ENCODE measurements at regions not wholly inside any gene's neighbourhood (a gene's known extent, or its start where the extent isn't known, plus 50 kb on each side); places are given as distances from the start of the nearest gene placed in this dataset.
"Not testable (repeated sequence)": the region's sequence is repeated elsewhere in the genome, so short reads cannot be mapped to it uniquely, and the experiment has no call there.

DNA sequence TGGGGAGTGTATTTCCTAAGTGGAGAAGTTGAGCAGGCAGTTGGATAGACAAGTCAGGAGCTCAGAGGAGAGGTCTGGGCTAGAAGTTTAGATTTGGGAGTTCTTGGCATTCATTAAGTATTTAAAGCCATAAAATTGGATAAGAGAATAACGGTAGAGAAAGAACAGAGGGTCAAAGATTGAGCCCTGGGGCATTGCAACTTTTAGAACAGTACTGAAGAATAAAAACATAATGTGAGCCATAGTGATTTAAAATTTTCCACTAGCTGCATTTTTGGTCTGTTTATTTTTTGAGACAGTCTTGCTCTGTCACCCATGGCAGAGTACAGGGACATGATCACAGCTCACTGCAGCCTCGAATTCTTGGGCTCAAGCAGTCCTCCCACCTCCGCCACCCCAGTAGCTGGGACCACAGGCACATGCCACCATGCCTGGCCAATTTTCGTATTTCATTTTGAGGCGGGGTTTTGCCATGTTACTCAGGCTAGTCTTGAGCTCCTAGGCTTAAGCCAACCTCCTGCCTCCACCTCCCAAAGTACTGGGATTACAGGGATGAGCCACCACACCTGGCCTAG is 85.9 kb upstream of the SOX13 start:
- no peak for DNase-seq (ENCODE audit: low read depth)
- H3K4me3 ChIP-seq (ENCODE audit: low read depth, low read length): no peak overlapping the region
- TF ChIP-seq POLR2A (IDR thresholded peaks at IDR 0.05; ENCODE audit: extremely low read depth, insufficient read length): no peak
- TF ChIP-seq, protein P1, sequence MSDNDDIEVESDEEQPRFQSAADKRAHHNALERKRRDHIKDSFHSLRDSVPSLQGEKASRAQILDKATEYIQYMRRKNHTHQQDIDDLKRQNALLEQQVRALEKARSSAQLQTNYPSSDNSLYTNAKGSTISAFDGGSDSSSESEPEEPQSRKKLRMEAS (IDR thresholded peaks at IDR 0.05; ENCODE audit: low read depth, low read length): no peak

DNA sequence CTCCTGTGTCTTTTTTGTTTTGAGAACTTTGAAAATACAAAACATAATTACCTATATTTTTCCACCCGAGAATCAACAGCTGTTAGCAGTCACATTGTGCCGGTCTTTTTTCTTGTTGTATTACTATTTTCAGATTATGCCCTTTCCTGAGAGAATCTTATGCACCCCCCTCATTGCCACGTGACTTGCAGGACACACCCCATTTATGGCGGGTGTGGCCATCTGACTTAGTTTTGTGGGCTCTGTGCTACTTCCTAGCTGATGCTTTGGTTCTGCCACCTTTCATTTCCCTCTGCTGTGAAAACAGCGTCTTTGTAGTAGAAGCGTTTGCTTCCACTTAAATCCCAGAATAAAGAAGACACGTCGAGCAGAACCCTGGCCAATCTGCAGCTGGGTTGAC is 82.8 kb upstream of the SOX13 start:
- no peak for DNase-seq (ENCODE audit: low read depth)
- TF ChIP-seq POLR2A (IDR thresholded peaks at IDR 0.05; ENCODE audit: extremely low read depth, insufficient read length) (no peak), MYC (IDR thresholded peaks at IDR 0.05; ENCODE audit: low read depth, low read length) (no peak)
- TF ChIP-seq, protein P2, sequence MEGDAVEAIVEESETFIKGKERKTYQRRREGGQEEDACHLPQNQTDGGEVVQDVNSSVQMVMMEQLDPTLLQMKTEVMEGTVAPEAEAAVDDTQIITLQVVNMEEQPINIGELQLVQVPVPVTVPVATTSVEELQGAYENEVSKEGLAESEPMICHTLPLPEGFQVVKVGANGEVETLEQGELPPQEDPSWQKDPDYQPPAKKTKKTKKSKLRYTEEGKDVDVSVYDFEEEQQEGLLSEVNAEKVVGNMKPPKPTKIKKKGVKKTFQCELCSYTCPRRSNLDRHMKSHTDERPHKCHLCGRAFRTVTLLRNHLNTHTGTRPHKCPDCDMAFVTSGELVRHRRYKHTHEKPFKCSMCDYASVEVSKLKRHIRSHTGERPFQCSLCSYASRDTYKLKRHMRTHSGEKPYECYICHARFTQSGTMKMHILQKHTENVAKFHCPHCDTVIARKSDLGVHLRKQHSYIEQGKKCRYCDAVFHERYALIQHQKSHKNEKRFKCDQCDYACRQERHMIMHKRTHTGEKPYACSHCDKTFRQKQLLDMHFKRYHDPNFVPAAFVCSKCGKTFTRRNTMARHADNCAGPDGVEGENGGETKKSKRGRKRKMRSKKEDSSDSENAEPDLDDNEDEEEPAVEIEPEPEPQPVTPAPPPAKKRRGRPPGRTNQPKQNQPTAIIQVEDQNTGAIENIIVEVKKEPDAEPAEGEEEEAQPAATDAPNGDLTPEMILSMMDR (IDR thresholded peaks at IDR 0.05; ENCODE audit: low read depth, low read length): no peak
- TF ChIP-seq, protein P1 (IDR thresholded peaks at IDR 0.05; ENCODE audit: low read depth, low read length): no peak
- no peak overlapping the region for H3K4me3 ChIP-seq (ENCODE audit: low read depth, low read length)

DNA sequence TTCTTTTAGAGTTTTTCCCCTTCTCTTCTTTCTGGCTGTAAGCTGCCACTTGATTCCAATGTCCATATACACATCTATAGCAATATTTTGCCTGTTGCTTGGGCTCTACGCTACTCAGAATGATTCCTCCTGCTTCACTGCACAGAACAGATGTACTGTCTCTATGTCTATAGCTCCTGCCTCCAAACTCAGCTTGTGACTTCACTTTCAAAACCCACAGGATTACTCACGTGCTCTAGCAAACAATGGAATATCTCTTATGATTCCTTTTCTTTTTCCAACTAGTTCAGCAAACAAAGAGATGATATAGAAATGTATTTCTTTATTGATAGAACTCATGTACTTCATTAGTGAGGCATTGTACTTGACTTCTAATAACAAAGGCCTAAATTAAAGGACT is 80.5 kb upstream of the SOX13 start:
- H3K4me3 ChIP-seq (ENCODE audit: low read depth, low read length): no peak overlapping the region
- TF ChIP-seq MYC (IDR thresholded peaks at IDR 0.05; ENCODE audit: low read depth, low read length): no peak
- TF ChIP-seq POLR2A (IDR thresholded peaks at IDR 0.05; ENCODE audit: extremely low read depth, insufficient read length): no peak
- TF ChIP-seq, protein P2 (IDR thresholded peaks at IDR 0.05; ENCODE audit: low read depth, low read length): no peak
- TF ChIP-seq, protein P1 (IDR thresholded peaks at IDR 0.05; ENCODE audit: low read depth, low read length): no peak
- no peak for DNase-seq (ENCODE audit: low read depth)

DNA sequence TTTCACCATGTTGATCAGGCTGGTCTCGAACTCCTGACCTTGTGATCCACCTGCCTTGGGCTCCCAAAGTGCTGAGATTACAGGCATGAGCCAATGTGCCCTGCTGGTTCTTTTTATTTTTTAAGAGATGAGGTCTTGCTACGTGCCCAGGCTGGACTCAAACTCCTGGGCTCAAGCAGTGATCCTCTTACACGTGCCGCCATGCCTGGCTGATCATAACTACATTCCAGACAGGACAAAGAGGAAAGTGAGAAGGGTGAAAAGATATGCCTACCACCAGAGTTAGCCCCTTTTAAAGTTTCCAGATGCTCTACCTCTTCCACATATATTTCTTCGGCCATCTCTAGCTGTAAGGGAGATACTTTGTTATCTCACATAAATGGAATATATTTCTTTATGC is 79.7 kb upstream of the SOX13 start:
- H3K4me3 ChIP-seq (ENCODE audit: low read depth, low read length): no peak overlapping the region
- DNase-seq (ENCODE audit: low read depth): no peak
- TF ChIP-seq, protein P1 (IDR thresholded peaks at IDR 0.05; ENCODE audit: low read depth, low read length): no peak
- TF ChIP-seq MYC (IDR thresholded peaks at IDR 0.05; ENCODE audit: low read depth, low read length) (no peak), POLR2A (IDR thresholded peaks at IDR 0.05; ENCODE audit: extremely low read depth, insufficient read length) (no peak)
- TF ChIP-seq, protein P2 (IDR thresholded peaks at IDR 0.05; ENCODE audit: low read depth, low read length): no peak

DNA sequence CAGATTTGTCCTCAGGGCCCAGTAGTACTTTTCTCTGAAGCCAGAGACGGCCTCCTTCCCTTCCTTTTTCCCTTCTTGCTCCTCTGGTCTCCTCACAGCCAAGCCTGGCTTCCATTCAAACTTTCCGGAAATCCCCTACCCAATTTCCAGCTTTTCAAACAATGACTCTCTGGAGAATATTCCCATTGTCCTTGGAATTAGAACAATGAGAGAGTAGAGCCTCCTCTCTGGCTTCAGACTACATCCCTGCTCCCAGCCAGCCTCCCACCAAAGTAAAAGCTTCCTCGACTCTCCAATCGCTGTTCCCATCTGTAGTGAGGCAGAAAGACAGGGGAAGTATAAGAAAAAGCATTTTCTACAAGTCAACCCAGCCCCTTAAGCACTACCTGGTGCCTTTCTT is 77.7 kb upstream of the SOX13 start:
- TF ChIP-seq POLR2A (IDR thresholded peaks at IDR 0.05; ENCODE audit: extremely low read depth, insufficient read length) (no peak), MYC (IDR thresholded peaks at IDR 0.05; ENCODE audit: low read depth, low read length) (no peak)
- TF ChIP-seq, protein P2 (IDR thresholded peaks at IDR 0.05; ENCODE audit: low read depth, low read length): no peak
- TF ChIP-seq, protein P1 (IDR thresholded peaks at IDR 0.05; ENCODE audit: low read depth, low read length): no peak
- H3K4me3 ChIP-seq (ENCODE audit: low read depth, low read length): no peak overlapping the region
- no peak for DNase-seq (ENCODE audit: low read depth)

DNA sequence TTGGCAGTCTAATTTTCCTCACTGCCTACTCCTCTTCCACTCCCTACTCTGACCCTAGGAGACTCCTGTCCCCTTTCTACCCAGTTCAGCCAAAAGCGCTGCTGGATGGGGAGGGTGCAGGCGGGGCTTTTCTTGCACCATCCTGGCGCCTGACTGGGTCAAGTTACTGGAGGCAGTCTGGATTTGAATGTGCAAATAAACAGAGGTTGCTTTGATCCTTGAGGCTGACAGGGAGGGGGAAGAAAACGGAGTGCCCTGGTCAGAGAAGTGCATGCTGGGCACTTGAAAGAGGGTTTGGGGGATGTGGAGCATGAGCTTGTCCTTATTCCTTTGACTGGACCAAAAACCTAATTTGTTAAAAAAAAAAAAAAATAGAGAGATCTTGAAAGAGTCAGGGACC is 76.8 kb upstream of the SOX13 start:
- DNase-seq (ENCODE audit: low read depth): no peak
- TF ChIP-seq, protein P1 (IDR thresholded peaks at IDR 0.05; ENCODE audit: low read depth, low read length): no peak
- TF ChIP-seq MYC (IDR thresholded peaks at IDR 0.05; ENCODE audit: low read depth, low read length) (no peak), POLR2A (IDR thresholded peaks at IDR 0.05; ENCODE audit: extremely low read depth, insufficient read length) (no peak)
- TF ChIP-seq, protein P2 (IDR thresholded peaks at IDR 0.05; ENCODE audit: low read depth, low read length): no peak
- no peak overlapping the region for H3K4me3 ChIP-seq (ENCODE audit: low read depth, low read length)

DNA sequence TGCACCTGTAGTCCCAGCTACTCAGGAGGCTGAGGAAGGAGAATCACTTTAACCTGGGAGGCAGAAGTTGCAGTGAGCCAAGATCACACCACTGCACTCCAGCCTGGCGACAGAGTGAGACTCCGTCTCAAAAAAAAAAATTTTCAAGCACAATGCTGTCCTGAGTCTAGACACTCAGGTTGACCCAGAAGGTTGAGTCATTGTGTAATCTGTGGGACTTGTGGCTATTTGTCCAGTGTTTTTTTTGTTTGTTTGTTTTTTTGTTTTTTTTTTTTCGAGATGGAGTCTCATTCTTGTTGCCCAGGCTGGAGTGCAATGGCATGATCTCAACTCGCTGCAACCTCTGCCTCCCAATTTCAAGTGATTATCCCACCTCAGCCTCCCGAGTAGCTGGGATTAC is 74.3 kb upstream of the SOX13 start:
- not testable (repeated sequence) for H3K4me3 ChIP-seq (ENCODE audit: low read depth, low read length); DNase-seq (ENCODE audit: low read depth)
